ENCODE measurements at regions not wholly inside any gene's neighbourhood (a gene's known extent, or its start where the extent isn't known, plus 50 kb on each side); places are given as distances from the start of the nearest gene placed in this dataset.

DNA sequence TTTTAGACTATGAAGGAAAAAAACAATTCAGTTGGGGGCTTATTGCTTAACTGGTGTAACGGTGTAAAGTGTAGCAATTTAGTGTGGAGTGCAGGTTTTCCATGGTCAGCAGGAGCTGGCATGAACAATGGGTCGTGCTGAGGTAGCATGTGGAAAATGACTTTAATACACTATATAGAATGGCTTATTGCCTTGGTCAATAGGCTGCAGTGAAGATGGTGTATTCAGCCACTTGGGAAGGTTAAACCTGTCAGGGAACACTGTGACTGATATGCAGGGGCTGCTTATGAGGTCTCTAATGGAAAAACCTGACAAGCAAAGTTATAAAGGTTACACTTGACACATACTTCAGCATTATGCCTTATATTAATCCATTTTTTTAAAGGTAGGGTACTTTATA lies 764.7 kb upstream of the ARRDC3 start:
- TF ChIP-seq CREB1 (CRISPR knock-in tag; IDR thresholded peaks at IDR 0.05; ENCODE audit: low read depth) (no peak), POLR2AphosphoS5 (IDR thresholded peaks at IDR 0.05; ENCODE audit: low read depth) (no peak)
- TF ChIP-seq, protein P1, sequence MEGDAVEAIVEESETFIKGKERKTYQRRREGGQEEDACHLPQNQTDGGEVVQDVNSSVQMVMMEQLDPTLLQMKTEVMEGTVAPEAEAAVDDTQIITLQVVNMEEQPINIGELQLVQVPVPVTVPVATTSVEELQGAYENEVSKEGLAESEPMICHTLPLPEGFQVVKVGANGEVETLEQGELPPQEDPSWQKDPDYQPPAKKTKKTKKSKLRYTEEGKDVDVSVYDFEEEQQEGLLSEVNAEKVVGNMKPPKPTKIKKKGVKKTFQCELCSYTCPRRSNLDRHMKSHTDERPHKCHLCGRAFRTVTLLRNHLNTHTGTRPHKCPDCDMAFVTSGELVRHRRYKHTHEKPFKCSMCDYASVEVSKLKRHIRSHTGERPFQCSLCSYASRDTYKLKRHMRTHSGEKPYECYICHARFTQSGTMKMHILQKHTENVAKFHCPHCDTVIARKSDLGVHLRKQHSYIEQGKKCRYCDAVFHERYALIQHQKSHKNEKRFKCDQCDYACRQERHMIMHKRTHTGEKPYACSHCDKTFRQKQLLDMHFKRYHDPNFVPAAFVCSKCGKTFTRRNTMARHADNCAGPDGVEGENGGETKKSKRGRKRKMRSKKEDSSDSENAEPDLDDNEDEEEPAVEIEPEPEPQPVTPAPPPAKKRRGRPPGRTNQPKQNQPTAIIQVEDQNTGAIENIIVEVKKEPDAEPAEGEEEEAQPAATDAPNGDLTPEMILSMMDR (conservative IDR thresholded peaks at IDR 0.05; ENCODE audit: low read depth in 2 of 2): no peak

All from GM23338 (cell line).